T follicular helper cell (primary cell): ENCODE measurements at regions not wholly inside any gene's neighbourhood (a gene's known extent, or its start where the extent isn't known, plus 50 kb on each side); places are given as distances from the start of the nearest gene placed in this dataset.
"Not testable (repeated sequence)": the region's sequence is repeated elsewhere in the genome, so short reads cannot be mapped to it uniquely, and the experiment has no call there.

Experiments used
- DNase-seq: peaks from one replicate; pipeline ENCODE4 v3.0.0-alpha.2; 2020; ENCODE audit warnings: low read depth

- DNase-seq: no peak
Observed at GRCh38 chr2:48190230-48190629, 124.3 kb upstream of the FOXN2 start.

GRCh38 chr2:48194641-48195040 is 119.8 kb upstream of the FOXN2 start:
- DNase-seq: no peak

GRCh38 chr2:48195169-48195568 is 119.3 kb upstream of the FOXN2 start:
- no peak for DNase-seq

GRCh38 chr2:48197618-48198017 is 116.9 kb upstream of the FOXN2 start:
- no peak for DNase-seq

- DNase-seq: no peak
Observed at GRCh38 chr2:48198371-48198770, 116.1 kb upstream of the FOXN2 start.

GRCh38 chr2:48199070-48199469 is 115.4 kb upstream of the FOXN2 start:
- DNase-seq: no peak

- DNase-seq: no peak
Observed at GRCh38 chr2:48200620-48201293, 113.7 kb upstream of the FOXN2 start.

- DNase-seq: not testable (repeated sequence)
Observed at GRCh38 chr2:48201435-48201834, 113.0 kb upstream of the FOXN2 start.

- DNase-seq: no peak
Observed at GRCh38 chr2:48202863-48203642, 111.4 kb upstream of the FOXN2 start.

- no peak for DNase-seq
Observed at GRCh38 chr2:48203668-48204067, 110.8 kb upstream of the FOXN2 start.

- no peak for DNase-seq
Observed at GRCh38 chr2:48204750-48205136, 109.7 kb upstream of the FOXN2 start.

GRCh38 chr2:48205137-48205798 is 109.2 kb upstream of the FOXN2 start:
- DNase-seq: no peak

GRCh38 chr2:48206056-48206656 is 108.3 kb upstream of the FOXN2 start:
- not testable (repeated sequence) for DNase-seq

- no peak for DNase-seq
Observed at GRCh38 chr2:48207201-48207641, 107.3 kb upstream of the FOXN2 start.

GRCh38 chr2:48207851-48208250 is 106.6 kb upstream of the FOXN2 start:
- no peak for DNase-seq

GRCh38 chr2:48209214-48209885 is 105.1 kb upstream of the FOXN2 start:
- no peak for DNase-seq

GRCh38 chr2:48210189-48210588 is 104.3 kb upstream of the FOXN2 start:
- DNase-seq: no peak

- no peak for DNase-seq
Observed at GRCh38 chr2:48213646-48214045, 100.8 kb upstream of the FOXN2 start.

GRCh38 chr2:48218169-48218568 is 96.3 kb upstream of the FOXN2 start:
- DNase-seq: no peak

- no peak for DNase-seq
Observed at GRCh38 chr2:48219234-48219554, 95.3 kb upstream of the FOXN2 start.

GRCh38 chr2:48219555-48220436 is 94.7 kb upstream of the FOXN2 start:
- no peak for DNase-seq
